ENCODE measurements at regions not wholly inside any gene's neighbourhood (a gene's known extent, or its start where the extent isn't known, plus 50 kb on each side); places are given as distances from the start of the nearest gene placed in this dataset.

DNA sequence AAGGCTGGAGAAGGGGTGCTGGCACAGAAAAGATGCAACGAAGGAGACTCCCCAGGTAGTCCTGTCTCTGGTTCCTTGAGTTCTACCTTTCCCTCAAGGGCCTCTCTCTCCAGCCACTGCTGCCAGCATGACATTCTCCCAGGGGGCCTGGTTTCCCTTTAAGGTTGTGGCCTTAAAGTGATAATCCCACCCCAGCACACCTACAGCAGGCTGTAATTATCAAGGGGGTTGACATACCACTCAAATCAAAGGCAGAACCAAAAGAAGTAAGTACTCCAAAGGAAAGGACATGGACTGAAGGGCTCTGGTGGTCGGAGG lies 84.7 kb upstream of the KCNK12 start:
- peak; percentile 58; the same call in 1 of the 2 replicates for TF ChIP-seq POLR2A (IDR thresholded peaks at IDR 0.05; ENCODE audit: low read depth, low read length)
- peak; percentile 20; the same call in 1 of the 2 replicates for TF ChIP-seq POLR2AphosphoS5 (IDR thresholded peaks at IDR 0.05; ENCODE audit: low read depth, low read length)
- TF ChIP-seq SPI1 (IDR thresholded peaks at IDR 0.05; ENCODE audit: low read depth, low read length): no peak

Measured in GM12891 (cell line).